AG08396 (cell line): ENCODE measurements at regions not wholly inside any gene's neighbourhood (a gene's known extent, or its start where the extent isn't known, plus 50 kb on each side); places are given as distances from the start of the nearest gene placed in this dataset.
"Not testable (repeated sequence)": the region's sequence is repeated elsewhere in the genome, so short reads cannot be mapped to it uniquely, and the experiment has no call there.

Experiments
- DNase-seq: peaks from one replicate; pipeline ENCODE4 v3.0.0; 2012; ENCODE audit warnings: low spot score, mixed read lengths

DNA sequence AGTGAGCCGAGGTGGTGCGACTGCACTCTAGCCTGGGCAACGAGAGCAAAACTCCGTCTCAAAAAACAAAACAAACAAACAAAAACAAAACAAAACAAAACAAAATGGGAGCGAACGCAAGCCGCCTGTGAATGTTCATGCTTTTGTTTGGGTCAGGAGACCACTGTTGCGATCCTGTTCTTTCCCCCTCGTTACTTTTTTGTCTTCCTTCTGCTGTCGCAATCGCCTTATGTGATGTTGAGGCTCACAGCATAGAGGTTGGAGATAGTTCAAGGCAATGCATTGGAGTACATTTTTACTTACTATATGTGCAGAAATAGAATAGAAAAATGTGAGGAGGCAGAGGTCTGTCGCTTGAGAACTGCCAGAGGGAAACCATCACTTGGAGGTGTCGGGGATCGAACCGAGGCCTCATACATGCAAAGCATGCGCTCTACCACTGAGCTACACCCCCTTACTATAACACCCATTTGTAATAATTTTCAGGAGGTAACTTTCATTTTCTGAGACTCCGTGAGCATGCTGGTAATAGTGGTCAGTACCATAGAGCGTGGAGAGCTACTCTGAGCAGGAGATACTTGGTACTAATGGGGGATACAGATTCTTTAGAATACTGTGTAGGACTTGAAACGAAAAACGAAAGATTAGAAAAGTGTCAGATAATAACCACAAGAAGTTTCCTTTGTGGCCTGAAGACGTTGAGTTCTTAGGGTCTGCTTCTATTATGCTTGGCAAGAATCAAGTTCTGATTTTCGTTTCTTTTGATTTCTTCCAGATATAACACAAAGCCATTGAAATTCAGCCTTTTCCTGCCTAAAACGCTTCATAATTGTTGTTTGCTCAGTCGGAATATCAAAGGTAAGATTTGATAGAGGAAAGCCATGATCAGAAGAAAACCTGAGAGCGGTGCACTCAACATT, 121.1 kb downstream of the TRIM27 start:
- DNase-seq, result no peak

DNA sequence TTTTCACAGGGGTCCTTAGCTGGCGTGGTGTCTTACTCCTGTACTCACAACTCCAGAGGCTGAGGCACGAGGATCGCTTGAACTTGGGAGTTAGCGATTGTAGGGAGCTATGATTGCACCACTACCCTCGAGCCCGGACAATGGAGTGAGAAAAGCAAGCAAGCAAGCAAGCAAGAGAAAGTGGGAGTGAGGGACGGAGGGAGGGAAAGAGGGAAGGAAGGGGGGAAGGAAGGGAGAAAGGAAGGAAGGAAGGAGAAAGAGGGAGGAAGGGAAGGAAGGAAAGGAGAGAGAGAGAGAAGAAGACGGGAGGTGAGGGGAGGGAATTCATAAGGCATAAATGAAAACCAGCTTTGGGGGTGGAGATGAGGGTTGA, 120.5 kb downstream of the TRIM27 start:
- no peak for DNase-seq

DNA sequence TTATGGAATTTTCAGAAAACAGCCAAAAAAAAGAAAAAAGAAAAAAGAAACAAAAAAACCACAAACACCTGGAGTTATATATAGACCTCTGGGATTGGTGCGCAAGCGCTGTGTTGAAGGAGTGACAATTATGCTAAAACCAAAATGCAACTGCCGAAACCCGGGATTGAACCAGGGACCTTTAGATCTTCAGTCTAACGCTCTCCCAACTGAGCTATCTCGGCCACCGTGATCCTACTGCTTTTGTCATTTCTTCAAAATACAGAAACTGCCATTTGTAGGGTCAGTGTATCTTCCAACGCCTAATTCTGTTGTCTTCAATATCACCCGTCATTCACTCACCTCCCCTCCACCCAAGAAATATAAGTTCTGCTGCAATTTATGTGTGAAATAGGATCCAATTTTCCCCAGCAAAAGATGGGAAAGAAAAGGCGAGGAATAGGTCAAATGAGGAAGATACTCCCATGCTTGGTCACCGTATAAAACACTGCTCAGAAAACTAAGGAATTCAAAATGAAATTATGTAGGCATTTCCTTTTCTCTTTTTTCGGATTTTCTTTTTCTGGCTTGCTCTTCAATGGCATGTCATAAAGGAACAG, 116.0 kb downstream of the TRIM27 start:
- DNase-seq, result peak; percentile 53

DNA sequence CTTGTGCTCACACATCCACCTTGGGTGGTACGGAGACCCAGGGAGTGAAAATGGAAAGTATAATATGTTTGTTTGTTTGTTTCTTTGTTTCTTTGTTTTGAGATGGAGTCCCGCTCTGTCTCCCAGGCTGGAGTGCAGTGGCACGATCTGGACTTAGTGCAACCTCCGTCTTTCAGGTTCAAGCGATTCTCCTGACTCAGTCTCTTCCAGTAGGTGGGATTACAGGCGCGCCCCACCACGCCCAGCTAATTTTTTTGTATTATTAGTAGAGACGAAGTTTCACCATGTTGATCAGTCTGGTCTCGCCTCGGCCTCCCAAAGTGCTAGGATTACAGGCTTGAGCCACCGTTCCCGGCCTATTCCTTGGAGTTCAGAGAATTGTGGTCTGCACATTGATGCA, 115.4 kb downstream of the TRIM27 start:
- DNase-seq, result no peak

DNA sequence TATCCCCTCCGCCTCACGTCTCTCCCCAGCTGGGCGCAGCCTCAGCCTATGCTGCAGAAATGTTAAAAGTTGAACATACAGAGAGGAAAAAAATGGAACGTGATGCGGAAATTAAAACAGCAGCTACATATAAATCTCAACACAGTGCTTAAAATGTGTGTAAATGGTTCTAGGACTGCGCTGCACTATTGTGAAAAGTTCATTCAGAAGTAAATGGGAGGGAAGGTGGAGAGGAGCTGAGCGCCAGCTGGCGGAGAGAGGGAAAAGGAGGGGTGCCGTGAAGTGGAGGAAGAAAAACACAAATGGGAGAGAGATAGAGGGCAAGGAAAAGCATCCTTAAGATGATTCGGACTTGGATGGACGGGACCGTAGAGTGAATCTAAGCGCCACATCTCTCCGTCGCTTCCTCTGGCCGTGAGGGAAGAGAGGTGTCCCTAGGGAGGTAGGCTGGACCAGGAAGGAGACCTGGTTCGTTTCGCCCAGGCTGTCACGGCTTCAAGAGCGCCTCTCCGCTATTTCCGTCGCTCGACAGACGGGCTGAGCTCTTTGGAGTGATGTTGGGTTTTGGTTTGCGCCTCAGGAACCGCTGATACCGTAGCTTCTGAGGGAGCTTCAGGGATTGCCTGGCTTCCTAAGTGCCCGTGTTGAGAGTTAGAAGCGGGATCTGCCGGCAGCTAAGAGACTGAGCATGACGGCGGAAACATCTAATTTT, 113.7 kb downstream of the TRIM27 start:
- no peak for DNase-seq

DNA sequence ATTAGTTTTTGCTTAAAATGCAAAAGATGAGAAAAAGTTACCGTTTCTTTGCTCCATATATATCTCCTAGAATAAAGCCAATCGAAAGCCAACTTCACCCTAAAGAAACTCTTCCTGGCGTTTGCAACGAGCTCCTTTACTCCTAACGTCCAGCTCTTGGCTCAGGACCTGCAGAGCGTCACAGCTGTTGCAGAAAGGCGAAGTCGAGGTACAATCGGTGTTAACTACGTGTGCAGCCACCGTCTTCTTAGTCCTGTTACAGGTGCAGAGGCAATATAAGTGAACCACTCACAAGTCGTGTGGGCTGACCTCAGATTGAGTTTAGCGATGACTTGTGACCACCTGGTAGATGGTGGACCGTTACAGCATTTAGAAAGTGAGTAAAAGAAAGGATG, 113.1 kb downstream of the TRIM27 start:
- DNase-seq, result no peak

DNA sequence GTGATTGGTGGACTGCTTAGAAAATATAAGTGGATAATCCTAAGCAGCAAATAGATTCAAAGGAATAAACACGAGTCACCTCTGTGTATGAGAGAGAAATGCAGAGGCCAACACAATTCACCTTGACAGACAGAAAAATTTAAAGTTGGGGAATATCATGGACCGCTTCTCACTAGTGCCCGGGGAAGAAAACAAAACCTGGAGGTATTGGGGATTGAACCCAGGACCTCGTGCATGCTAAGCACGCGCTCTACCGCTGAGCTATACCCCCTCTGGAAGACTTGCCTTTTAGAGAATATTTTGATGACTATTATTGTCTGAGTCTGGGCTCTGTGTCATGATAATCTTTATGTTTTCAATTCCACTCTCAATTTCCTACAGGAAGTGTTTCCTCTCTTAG, 111.9 kb downstream of the TRIM27 start:
- DNase-seq, result peak; percentile 34

DNA sequence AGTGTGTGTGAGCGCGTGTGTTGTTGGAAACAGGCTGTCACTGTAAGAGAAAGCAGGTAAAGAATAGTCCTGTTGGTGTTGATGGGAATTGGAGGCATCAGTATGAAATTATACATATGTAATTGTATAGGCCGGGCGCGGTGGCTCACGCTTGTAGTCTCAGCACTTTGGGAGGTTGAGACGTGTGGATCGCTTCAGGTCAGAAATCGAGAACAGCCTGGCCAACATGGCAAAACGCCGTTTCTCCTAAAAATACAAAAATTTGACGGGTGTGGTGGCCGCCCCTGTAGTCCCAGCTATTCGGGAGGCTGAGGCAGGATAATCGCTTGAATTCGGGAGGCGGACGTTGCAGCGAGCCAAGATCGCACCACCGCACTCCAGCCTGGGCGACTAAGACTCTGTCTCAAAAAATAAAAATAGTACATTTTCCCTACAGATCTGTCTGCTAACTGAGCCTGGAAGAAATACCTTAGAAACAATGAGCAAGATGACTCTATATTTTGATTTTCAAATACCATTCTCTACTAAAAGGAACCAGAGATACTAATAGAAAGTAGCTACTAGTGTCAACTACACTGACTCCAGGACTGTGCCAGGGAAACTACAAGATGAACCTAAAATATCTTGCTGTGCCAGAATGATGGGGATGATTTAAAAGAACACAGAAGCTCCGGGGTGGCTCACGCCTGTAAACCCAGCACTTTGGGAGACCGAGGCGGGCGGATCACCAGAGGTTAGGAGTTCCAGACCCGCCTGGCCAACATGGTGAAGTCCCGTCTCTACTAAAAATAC, 110.8 kb downstream of the TRIM27 start:
- DNase-seq, result no peak

DNA sequence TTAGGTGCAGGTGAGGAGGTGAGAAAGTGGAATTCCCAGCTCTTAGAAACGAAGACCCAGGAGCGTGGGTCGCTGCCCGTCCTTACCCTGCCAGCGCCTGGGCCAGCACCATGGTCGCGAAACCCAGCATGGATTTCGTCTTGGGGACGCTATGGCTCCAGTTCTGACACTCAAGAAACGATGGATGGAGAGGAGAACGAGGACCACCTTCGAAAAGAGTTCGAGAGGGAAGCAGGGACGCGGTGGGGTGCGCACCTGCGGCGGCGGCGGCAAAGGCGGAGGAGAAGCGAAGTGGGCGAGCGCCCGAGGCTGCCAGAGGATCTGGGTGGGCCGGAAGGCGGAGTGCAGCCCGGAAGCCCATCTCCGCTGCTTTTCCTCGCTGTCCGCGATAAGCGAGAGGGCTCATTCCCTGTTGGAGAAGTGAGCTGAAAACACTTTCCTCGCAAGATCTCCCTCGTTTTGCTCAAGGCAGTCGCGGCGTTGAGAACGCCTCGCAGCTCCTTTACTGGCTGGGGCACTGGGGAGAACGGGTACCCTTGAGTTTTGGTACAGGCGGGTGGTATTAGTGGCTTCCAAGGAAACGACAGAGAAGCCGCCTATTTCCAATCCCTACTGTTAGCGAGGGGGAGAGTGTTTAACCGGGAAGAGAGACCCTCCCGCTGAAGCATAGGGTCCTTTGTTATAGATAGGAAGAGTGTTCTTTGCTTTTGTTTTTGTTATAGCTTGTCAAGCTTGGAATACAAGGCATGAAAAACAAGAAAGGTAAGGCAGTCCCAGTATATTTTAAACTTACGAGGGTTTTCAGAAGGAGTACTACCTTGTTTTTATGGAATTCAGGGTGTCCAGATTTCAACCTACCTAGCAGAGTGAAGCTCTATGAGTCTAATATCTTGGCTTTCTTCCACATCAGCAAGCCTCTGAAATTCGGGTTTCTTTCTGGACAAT, 109.5 kb downstream of the TRIM27 start:
- DNase-seq, result no peak

DNA sequence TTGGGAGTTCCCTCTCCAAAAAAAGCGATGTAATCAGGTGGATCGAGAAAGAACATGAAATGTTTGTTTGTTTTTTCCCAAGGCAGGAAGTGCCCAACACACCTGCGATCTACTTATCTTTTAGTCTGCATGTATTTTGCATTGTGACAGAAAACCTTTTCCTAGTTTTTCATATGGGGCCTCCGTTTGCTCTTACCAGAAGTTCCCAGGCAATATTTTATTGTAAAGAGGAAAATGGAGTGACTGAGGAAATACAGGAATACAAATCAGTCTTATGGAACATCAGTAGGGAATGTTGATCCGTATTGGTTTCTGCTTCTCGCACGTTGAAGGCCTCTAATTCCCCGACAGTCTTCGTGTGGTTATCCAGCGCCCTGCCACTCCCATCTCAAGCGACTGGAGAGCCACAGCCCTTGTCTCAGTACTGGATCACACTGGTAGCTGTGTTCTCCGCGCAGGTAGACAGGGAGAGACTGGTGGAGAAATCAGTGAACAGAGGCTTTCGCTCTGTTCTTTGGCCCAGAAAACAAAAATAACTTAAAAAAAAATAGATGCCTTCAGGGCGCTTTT, 107.4 kb downstream of the TRIM27 start:
- DNase-seq, result no peak

DNA sequence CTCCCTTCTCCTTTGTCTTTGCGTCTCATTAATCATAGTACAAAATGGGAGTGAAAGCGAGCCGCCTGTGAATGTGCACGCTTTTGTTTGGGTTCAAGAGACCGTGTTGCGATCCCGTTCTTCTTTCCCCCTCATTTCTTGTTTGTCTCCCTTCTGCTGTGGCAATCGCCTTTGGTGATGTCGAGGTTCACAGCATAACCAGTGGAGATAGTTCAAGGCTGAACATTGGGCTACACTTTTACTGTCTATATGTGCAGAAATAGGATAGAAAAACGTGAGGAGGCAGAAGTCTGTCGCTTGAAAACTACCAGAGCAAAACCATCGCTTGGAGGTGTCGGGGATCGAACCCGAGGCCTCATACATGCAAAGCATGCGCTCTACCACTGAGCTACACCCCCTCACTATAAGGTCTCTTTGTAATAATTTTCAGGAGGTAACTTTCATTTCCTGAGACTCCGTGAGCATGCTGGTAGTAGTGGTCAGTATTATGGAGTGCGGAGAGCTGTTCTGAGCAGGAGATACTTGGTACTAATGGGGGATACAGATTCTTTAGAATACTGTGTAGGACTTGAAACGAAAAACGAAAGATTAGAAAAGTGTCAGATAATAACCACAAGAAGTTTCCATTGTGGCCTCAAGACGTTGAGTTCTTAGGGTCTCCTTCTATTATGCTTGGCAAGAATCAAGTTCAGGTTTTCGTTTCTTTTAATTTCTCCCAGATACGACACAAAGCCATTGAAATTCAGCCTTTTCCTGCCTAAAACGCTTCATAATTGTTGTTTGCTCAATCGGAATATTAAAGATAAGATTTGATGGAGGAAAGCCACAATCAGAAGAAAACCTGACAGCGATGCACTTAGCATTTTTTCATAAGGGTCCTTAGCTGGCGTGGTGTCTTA, 106.6 kb downstream of the TRIM27 start:
- peak; percentile 76 for DNase-seq

DNA sequence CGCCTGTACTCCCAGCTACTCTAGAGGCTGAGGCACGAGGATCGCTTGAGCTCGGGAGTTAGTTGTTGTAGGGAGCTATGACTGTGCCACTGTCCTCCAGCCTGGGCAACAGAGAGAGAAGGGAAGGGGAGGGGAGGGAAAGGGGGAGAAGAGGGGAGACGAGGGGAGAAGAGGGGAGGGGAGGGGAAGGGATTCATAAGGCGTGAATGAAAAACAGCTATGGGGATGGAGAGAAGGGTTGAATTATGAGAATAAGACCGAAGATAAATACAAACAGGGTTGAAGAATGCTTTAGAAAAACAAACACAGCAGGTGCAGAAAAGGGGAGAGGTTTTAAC, 106.0 kb downstream of the TRIM27 start:
- DNase-seq, result no peak

DNA sequence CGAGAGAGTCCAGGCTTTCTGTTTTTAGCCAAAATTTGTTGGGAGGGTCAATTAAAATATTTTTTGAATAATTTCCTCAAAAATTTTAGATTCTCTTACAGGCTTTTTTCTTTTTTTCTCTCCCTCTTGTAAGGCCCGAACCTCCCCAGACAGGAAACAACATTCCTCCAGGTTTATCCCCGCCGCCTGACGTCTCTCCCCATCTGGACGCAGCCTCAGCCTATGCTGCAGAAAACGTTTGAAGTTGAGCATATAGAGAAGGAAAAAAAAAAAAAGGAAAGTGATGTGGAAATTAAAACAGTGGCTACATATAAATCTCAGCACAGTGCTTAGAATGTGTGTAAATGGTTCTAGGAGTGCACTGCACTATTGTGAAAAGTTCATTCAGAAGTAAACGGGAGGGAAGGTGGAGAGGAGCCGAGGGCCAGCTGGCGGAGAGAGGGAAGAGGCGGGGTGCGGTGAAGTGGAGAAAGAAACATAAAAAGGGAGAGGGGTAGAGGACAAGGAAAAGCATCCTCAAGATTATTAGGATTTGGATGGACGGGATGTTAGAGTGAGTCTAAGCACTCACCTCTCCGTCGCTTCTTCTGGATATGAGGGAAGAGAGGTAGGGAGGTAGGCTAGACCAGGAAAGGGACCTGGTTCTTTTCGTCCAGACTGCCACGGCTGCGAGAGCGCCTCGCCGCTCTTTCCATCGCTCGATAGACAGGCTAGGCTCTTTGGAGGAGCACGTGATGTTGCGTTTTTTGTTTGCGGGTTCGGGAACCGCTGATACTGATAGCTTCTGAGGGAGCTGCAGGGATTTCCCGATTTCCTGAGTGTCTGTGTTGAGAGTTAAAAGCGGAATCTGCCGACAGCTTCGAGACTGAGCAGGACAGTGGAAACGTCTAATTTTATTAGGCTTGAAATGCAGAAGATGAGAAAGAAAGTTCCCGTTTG, 98.7 kb downstream of the TRIM27 start:
- no peak for DNase-seq

DNA sequence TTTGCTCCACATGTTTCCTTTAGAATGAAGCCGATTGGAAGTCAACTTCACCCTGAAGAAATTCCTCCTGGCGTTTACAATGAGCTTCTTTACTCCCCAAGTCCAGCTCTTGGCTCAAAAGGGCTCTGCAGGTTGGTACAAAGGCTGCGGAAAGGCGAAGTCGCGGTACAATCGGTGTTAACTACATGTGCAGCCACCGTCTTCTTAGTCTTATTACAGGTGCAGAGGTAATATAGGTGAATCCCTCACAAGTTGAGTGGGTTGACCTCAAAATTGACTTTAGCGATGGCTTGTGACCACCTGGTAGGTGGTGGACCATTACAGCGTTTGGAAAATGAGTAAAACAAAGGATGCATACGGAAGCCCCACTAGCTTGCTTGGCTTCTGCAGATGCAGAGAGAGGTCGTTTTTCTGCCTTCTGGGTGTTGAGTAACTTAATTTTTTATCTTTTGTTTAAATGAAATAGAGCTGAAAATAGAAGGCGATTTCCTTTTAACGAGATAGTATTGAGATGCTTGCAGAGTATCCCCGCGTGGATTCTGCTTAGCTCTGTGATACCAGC, 98.0 kb downstream of the TRIM27 start:
- DNase-seq, result no peak

DNA sequence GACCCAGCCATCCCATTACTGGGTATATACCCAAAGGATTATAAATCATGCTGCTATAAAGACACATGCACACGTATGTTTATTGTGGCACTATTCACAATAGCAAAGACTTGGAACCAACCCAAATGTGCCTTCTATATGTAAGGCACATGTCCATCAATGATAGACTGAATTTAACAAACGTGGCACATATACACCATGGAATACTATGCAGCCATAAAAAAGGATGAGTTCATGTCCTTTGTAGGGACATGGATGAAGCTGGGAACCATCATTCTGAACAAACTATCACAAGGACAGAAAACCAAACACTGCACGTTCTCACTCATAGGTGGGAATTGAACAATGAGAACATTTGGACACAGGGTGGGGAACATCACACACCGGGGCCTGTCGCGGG, 92.1 kb downstream of the TRIM27 start:
- not testable (repeated sequence) for DNase-seq

DNA sequence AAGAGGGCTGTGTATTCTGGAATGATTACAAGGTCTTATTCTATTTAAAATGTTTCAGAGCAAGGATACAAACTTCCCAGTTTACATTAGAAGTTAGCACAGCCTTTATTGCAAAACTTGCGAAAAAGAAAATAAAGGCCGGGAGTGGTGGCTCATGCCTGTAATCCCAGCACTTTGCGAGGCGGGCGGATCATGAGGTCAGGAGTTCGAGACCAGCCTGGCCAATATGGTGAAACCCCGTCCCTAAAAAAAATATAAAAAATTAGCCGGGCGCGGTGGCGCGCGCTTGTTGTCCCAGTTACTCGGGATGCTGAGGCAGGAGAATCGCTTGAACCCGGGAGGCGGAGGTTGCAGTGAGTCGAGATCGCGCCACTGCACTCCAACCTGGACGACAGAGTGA, 87.1 kb downstream of the TRIM27 start:
- DNase-seq, result not testable (repeated sequence)

DNA sequence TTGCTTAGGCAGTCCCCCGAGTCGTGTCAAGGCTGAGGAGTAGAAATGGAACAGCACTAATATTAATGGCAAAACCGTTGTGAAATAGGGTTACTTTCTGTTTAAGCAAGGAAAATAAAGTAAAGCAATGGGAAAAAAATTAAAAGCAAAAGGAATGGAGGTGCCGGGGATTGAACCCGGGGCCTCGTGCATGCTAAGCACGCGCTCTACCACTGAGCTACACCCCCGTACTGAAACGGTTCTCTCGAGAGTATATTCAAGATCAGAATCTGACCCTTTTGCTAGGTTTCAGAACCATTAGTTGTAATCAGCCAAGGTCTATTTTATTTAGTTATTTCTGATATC, 85.5 kb downstream of the TRIM27 start:
- DNase-seq, result no peak

DNA sequence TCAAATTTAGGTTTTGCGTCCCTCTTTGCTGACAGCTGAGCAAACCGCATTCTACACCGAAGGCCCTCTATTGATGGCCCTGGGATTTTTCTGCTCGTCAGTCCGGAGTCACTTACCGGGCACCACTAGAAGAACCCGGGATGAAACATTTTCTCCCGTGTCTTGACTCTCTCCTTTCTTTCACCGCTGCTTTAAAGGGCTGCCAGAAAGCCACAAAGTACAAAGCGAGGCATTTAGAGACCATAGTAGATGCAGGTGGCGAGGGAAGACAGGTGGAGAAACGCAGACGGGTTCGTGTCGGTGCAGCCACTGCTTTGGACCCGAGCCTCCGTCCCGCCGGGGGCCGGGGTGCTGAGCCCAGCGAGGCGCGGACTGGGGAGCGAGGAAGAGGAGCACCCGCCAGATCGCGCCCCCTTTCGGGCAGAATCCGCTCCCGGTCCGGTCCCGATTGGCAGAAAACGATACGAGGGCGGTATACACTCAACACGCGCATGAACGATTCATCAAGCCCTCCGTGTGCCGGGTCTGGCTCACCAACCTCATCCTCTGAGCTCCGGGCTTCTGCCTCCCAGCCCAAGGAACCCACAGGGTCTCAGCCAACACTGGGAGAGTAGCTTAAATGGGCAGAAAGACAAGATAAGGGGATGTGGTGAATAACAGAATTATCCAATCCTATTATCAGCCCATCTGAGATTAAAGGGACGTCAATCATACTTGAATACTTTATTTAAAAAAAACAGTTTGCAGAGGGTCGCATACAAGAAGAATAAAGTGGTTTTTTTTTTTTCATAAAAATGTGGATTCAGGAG, 84.9 kb downstream of the TRIM27 start:
- peak; percentile 84 for DNase-seq
